GM04503 (cell line): ENCODE measurements at regions not wholly inside any gene's neighbourhood (a gene's known extent, or its start where the extent isn't known, plus 50 kb on each side); places are given as distances from the start of the nearest gene placed in this dataset.
A peak's percentile ranks its signal among the peaks of the same experiment; 100 is the strongest.

Experiments
- DNase-seq: peaks from one replicate; pipeline ENCODE4 v3.0.0-alpha.2; 2012; ENCODE audit warnings: low read depth

- DNase-seq = no peak
Observed at GRCh38 chr11:110919241-110919922, 207.1 kb upstream of the ARHGAP20 start.

- DNase-seq = no peak
Observed at GRCh38 chr11:110918351-110918750, 206.1 kb upstream of the ARHGAP20 start.

DNA sequence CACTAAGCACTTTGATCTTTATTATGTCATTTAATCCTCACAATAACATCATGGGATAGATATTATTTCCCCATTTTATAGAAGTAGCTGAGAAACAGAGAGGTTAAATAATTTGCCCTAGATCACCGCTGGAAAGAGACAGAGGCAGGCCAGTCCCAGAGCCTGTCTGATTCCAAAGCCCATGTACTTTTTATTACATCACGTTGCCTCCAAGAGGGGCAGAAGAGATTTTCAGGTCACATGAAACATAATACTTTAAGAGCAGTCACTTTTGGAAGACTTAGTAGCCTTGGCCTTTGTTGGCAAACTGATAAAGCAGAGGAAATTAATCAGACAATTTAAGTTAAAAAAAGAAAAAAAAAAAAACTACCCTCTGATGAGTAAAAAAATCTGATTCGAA, 200.2 kb upstream of the ARHGAP20 start:
- no peak for DNase-seq

DNA sequence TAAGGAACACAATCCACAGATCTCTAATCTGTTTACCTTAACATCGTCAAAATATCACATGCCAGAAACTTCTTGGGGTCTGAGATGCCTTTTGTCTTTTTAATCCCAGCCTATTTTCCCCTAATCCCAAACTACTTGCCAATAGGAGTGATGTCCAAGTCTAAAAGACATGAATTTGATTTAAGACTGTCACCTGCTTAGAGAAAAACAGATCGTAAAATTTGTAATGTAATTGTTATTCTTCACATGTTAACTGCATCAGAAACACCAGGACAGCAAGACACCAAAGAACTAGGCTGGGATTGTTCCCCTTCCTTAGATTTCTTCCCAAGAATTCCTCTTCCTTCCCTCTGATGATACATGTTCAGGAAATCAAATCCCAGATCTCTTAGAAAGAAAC, 198.1 kb upstream of the ARHGAP20 start:
- no peak for DNase-seq

DNA sequence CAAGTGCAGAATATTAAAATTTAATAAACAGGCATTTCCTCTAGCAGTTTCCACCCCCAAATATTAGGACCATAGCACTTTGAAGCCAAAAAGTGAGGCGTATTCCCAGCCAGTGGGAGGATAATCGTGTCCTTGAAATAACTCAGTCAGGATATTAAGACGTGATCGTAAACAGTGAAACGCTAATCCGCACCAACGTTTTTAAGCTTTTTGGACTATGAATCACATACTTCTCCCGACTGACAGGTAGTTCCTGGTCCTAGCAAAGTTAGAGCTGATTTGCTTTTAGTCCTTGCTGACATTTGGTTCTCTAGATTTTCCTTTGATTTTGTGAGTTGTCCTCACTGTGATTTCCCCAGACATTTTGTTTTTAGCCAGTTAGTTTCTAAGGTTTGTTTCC, 197.1 kb upstream of the ARHGAP20 start:
- DNase-seq = no peak

GRCh38 chr11:110908401-110909105, 196.3 kb upstream of the ARHGAP20 start:
- DNase-seq = peak; percentile 44

- no peak for DNase-seq
Observed at GRCh38 chr11:110907629-110908028, 195.4 kb upstream of the ARHGAP20 start.

DNA sequence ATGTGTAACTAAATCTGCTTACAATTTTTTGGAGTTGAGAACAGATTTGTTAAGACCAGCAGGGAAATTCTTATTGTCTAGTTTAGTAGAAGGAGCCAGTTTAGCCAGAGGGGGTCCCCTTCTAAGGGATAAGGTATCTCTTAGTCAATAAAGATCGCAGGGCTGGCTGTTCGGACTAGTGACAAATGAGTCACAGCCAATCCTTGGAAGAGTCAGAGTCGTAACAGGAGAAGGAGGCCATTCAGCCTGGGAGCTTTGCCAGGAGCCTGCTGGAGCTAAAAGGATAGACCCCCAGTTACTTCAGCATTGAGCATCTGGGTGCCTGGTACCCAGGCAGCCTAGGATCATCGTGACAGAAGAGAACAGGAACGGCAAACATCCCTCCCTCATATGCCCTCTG, 191.6 kb upstream of the ARHGAP20 start:
- DNase-seq = no peak

DNA sequence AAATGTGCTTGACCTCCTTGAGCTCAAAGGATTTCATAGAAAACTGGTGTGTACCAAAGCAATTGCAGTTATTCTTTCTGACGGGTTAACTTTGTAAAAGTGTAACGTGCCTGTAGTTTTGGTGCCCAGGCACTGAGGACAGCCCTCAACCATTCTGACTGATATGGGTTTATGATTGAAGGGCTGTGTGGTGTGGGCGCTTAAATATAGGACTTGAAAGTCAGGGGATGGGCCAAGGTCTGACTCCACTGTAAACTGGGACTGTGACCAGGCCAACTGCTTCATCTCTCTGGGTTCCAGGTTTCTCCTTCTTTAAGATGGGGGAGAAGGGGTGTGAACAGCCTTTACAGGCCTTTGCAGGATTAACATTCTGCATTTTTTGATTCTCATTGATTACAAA, 191.1 kb upstream of the ARHGAP20 start:
- no peak for DNase-seq

DNA sequence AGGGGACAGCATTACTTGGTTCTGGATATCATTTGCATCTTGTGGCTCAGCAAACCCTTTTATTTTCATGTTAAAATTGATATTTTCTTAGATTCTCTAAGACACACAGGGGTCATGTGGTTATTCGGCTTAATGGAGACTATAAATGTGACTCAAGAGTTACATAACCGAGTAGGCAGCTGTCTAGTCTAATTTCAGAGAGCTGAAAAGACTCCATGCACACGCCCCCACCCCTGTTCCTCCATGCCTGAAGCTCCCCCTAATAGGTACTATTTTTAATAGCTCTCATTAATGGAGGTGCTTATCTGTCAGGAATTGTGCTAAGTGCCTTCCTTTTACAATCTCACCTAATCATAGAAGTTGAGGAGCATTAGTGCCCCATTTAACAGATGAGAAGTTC, 189.2 kb upstream of the ARHGAP20 start:
- no peak for DNase-seq

GRCh38 chr11:110900426-110900825, 188.2 kb upstream of the ARHGAP20 start:
- DNase-seq = no peak

DNA sequence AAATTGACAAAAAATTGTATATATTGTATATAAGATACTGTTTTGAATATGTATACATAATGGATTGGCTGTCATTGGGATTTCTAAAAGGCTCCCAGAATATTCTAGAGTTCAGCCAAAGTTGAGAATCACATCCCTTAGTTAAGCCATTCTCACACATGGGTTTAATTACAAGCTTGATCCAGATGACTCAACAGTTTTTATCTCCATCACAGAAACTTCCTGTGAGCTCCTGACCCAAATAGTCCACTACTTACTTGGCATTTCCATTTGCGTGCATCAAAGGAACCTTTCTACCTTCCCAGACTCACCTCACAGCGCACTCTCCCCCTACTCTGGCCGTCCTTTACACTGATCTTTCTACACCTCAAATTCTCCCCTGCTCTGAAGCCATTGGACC, 184.8 kb upstream of the ARHGAP20 start:
- no peak for DNase-seq

DNA sequence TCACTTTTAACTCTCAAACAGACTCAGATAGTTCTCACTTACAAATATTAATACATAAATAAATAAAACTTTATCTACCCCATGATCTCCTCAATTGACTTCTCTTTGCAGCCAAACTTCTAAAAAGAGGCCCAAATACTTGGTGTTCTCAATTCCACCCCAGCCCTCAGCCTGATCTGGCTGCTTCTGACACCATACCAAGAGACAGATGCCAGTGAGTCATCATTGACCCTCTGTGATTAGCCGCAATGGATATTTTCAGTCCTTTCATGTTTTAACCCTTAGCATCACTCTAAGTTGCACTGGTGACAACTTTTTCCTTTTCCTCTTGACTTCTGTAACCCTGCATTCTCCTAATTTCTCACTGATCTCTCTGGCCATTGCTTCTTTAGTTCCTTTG, 184.1 kb upstream of the ARHGAP20 start:
- no peak for DNase-seq

DNA sequence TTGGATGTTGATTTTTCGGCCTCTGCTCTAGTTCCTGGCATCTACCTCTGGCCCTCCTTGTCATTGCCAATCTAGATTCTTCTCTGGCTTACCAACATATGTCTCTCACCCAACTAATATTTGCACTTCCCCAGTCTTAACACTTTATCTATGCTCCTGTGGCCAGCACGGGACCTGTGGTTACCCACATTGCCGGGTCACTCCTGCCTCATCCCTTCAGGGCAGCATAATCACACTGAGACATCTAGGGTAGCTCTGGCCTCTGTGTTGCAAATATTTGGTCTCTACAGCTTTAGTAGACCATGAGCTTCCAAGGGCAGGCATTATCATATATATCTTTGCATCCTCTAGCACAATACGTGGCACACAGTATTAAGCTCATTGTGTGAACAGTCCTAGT, 182.0 kb upstream of the ARHGAP20 start:
- no peak for DNase-seq

DNA sequence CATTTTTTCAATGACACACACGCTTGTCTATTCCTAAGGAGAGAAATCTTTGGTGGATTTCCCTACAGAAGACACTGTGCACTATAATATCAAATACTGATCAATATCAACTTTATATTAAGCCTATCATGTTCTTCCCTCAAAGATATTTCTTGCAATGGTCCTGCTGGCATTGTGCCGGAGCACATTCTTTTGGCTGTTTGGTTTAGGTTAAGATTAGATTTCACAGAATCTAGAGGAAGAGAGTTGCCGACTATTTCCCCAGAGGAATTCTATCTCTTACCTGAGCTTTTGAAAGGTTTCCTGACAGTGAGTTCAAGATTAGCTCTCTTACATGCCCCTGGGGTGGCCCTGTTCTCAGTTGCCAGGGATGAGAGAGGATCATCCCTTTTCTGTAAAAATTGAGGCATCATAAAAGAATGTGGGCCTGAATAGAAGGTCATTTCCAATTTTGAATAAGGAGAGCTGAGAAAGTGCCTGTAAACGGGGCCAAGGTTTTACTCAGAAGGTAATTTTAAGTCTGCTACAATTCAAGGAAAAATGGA, 180.6 kb upstream of the ARHGAP20 start:
- DNase-seq = no peak

DNA sequence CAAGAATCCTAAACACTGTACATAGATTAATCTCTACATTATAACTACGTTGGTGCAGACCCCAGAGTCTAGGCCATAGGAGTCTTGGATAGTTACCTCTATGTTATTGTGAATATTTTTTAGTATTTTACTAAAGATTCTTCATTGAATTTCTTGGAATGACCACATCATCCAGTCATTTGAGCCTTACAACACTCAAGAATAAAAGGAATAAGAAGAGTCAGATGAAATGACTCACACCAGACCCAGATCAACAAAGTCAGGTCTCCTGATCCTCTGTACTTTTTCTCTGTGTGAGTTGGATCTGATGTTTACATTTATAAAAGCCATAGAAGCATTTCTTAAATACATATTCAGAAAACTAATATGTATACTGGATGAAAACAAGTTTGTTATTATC, 179.2 kb upstream of the ARHGAP20 start:
- no peak for DNase-seq

- DNase-seq = no peak
Observed at GRCh38 chr11:110890995-110891394, 178.8 kb upstream of the ARHGAP20 start.

DNA sequence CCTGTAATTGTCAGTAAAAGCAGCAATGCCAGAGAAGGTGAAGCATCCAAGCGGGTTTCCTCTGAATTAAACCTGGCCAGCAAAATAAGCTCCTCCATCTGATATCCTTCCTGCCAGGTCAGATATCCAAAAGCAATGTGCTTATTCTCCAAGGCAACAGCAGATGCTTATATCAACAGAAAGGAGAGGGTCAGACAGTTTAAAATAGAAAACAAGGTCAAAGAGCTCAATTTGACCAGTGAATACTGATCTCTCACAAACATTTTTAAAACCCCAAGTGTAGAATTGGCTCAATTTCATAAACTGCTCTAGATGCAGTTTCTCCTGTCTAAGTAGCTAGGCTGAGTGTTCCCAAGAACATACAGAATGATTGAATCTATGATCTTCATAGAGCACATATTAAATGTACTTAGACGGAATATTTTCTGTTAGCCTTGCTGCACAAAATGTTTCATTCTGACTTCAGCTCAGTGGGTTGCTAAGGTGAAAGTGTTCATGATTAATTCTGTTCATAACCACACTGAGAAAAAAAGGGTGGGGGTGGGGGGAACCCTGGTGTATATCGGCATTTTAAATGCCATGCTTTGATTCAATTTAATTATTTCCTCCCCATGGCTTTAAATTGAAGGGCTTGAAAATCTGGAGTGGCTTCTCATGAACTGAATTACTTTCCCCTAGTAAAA, 174.2 kb upstream of the ARHGAP20 start:
- no peak for DNase-seq

- DNase-seq = no peak
Observed at GRCh38 chr11:110883256-110883655, 171.0 kb upstream of the ARHGAP20 start.

GRCh38 chr11:110878513-110878912, 166.3 kb upstream of the ARHGAP20 start:
- no peak for DNase-seq

GRCh38 chr11:110874437-110875030, 162.3 kb upstream of the ARHGAP20 start:
- DNase-seq = no peak

DNA sequence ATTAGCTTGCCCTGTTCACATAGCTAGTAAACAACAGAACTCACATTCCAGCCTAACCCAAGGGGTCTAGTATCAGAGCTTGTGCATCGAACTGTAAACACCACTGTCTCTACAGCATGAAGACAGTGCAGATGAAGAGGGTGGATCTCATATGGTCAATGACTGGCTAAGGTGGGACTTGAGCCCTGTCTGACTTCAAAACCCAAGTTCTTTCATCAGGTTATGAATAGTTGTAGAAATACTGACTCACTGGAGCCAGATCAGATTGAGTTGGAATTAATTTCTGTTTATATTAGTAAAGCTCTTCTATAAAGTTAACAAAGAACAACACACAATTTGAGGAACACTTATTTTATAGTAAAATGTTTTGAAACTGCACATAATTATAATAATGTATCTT, 161.7 kb upstream of the ARHGAP20 start:
- no peak for DNase-seq
